A549 (cell line): ENCODE measurements at regions not wholly inside any gene's neighbourhood (a gene's known extent, or its start where the extent isn't known, plus 50 kb on each side); places are given as distances from the start of the nearest gene placed in this dataset.

Source experiments
- ATAC-seq, 2 experiments: fragments of 200-7000 bp in 1 of 2; fragments of >200 bp in 1 of 2; cut with Nextera tagmentation in 1 of 2; cut with Tn5 transposase in 1 of 2; 3 replicates each; pipeline versions ENCODE4 v1.8.0 to v1.9.1; 2018 to 2020; ENCODE audit warnings: mild to moderate bottlenecking in 1 of 2, moderate library complexity in 1 of 2
- CTCF ChIA-PET: fragments of 300-600 bp; sonication (Branson Sonifier 250); formaldehyde crosslinking; extraction: SDS; loops from one replicate; lab custom pipeline; 2021; ENCODE audit warnings: antibody characterized with exemption, inconsistent platforms; lab: Yijun Ruan, JAX
- POLR2A ChIA-PET: fragments of 350-600 bp; formaldehyde crosslinking; extraction: SDS; loops from one replicate; lab custom pipeline; 2021; ENCODE audit warnings: antibody characterized with exemption, inconsistent platforms; lab: Yijun Ruan, JAX
- DNase-seq, 2 experiments: peaks; one replicate each; pipeline versions ENCODE4 v3.0.0 to v3.0.0-alpha.2; 2011 to 2016; ENCODE audit warnings: low read depth in 1 of 2, low spot score in 1 of 2
- FAIRE-seq: peaks from 2 replicates; lab custom pipeline; 2011; peaks lifted over from hg19 to GRCh38; lab: Jason Lieb, UNC
- H3K27ac ChIP-seq, 2 experiments: fragments of >200 bp; sonication (Bioruptor Twin); formaldehyde crosslinking; 3 replicates each; pipeline ENCODE4 v1.5.1; 2016 to 2017
- H3K4me1 ChIP-seq: fragments of >200 bp; sonication (Bioruptor Twin); formaldehyde crosslinking; 3 replicates; pipeline ENCODE4 v1.6.1; 2016
- H3K4me2 ChIP-seq: fragments of >200 bp; sonication (Bioruptor Twin); formaldehyde crosslinking; 3 replicates; pipeline ENCODE4 v1.6.1; 2016
- H3K4me3 ChIP-seq: fragments of >200 bp; sonication (Bioruptor Twin); formaldehyde crosslinking; 3 replicates; pipeline ENCODE4 v1.5.1; 2016
- H3K9me3 ChIP-seq: fragments of >200 bp; sonication (Bioruptor Twin); formaldehyde crosslinking; 3 replicates; pipeline ENCODE4 v1.6.1; 2016
- CBX2 ChIP-seq: fragments of 200-600 bp; sonication (generic); IDR thresholded peaks from 2 replicates; pipeline ENCODE4 v1.6.1; 2016; ENCODE audit warnings: low read depth, mild to moderate bottlenecking, borderline replicate concordance
- CHD4 ChIP-seq: fragments of 200-600 bp; sonication (generic); IDR thresholded peaks from 2 replicates; pipeline ENCODE4 v1.6.1; 2016; ENCODE audit warnings: antibody characterized with exemption, mild to moderate bottlenecking, borderline replicate concordance
- E2F6 ChIP-seq: IDR thresholded peaks from 2 replicates; pipeline ENCODE4 v1.6.1; 2012; ENCODE audit warnings: low read depth, borderline replicate concordance
- EHF ChIP-seq: fragments of 250-450 bp; sonication (Bioruptor Pico); IDR thresholded peaks from 2 replicates; pipeline ENCODE4 v1.5.0; 2020; ENCODE audit warnings: mild to moderate bottlenecking
- EHMT2 ChIP-seq: fragments of 200-600 bp; sonication (generic); IDR thresholded peaks from 2 replicates; pipeline ENCODE4 v1.6.1; 2016; ENCODE audit warnings: antibody characterized with exemption, low read depth, mild to moderate bottlenecking, moderate library complexity
- GATA3 ChIP-seq: IDR thresholded peaks from 2 replicates; pipeline ENCODE4 v1.6.1; 2012; ENCODE audit warnings: borderline replicate concordance
- HDAC2 ChIP-seq: fragments of 200-600 bp; sonication (generic); IDR thresholded peaks from 2 replicates; pipeline ENCODE4 v1.6.1; 2016
- HOXB13 ChIP-seq: fragments of 250-450 bp; sonication (Bioruptor Pico); IDR thresholded peaks from 2 replicates; pipeline ENCODE4 v1.5.0; 2020; ENCODE audit warnings: low read depth, mild to moderate bottlenecking, moderate library complexity
- JUN ChIP-seq, 2 experiments: fragments of >200 bp; sonication (Bioruptor Twin); formaldehyde crosslinking; IDR thresholded peaks; 2 replicates in 1 of 2; 3 replicates in 1 of 2; pipeline ENCODE4 v1.6.1; 2016 to 2017
- JUNB ChIP-seq: fragments of >200 bp; sonication (Bioruptor Twin); formaldehyde crosslinking; IDR thresholded peaks from 2 replicates; pipeline ENCODE4 v1.6.1; 2016
- MAFK ChIP-seq: fragments of 450-650 bp; IDR thresholded peaks from 2 replicates; pipeline ENCODE4 v1.6.1; 2014; ENCODE audit not compliant: partially characterized antibody
- MAX ChIP-seq: IDR thresholded peaks from 2 replicates; pipeline ENCODE4 v1.6.1; 2012
- MYC ChIP-seq: IDR thresholded peaks from 2 replicates; pipeline ENCODE4 v1.6.1; 2012; ENCODE audit warnings: mild to moderate bottlenecking, inconsistent platforms, low read length, improper control_type of control experiment, borderline replicate concordance
- NFE2L2 ChIP-seq: fragments of 150-350 bp; conservative IDR thresholded peaks from 2 replicates; pipeline ENCODE4 v1.6.1; 2014; ENCODE audit warnings: low read length
- NPAS2 ChIP-seq: fragments of 250-450 bp; sonication (Bioruptor Pico); IDR thresholded peaks from 2 replicates; pipeline ENCODE4 v1.8.0; 2022; ENCODE audit warnings: mild to moderate bottlenecking, moderate library complexity, borderline replicate concordance
- NR3C1 ChIP-seq: fragments of >200 bp; sonication (Bioruptor Twin); formaldehyde crosslinking; IDR thresholded peaks from 3 replicates; pipeline ENCODE4 v1.6.1; 2017
- PBX3 ChIP-seq: IDR thresholded peaks from 2 replicates; pipeline ENCODE4 v1.6.1; 2012
- RAD21 ChIP-seq, 2 experiments: fragments of >200 bp in 1 of 2; sonication (Bioruptor Twin) in 1 of 2; formaldehyde crosslinking in 1 of 2; IDR thresholded peaks in 1 of 2; conservative IDR thresholded peaks in 1 of 2; 2 replicates in 1 of 2; 3 replicates in 1 of 2; pipeline ENCODE4 v1.6.1; 2012 to 2018; ENCODE audit warnings: inconsistent platforms in 1 of 2
- RFX5 ChIP-seq: fragments of 450-650 bp; IDR thresholded peaks from 2 replicates; pipeline ENCODE4 v1.7.1; 2014; ENCODE audit warnings: antibody characterized with exemption, mild to moderate bottlenecking, moderate library complexity
- RNF2 ChIP-seq: fragments of 200-600 bp; sonication (generic); IDR thresholded peaks from 2 replicates; pipeline ENCODE4 v1.6.1; 2016; ENCODE audit warnings: low read depth, mild to moderate bottlenecking, antibody characterized with exemption, moderate library complexity, borderline replicate concordance
- TP53 ChIP-seq: fragments of 250-450 bp; sonication (Bioruptor Pico); IDR thresholded peaks from 2 replicates; pipeline ENCODE4 v1.5.0; 2021; ENCODE audit warnings: mild to moderate bottlenecking, moderate library complexity
- USF2 ChIP-seq: fragments of 450-650 bp; IDR thresholded peaks from 2 replicates; pipeline ENCODE4 v1.6.1; 2014; ENCODE audit warnings: antibody characterized with exemption
- ZC3H11A ChIP-seq: fragments of 450-650 bp; IDR thresholded peaks from 2 replicates; pipeline ENCODE4 v1.6.1; 2014; ENCODE audit warnings: antibody characterized with exemption, mild to moderate bottlenecking
- WGBS: methylation state at CpG from one replicate; pipeline ENCODE4 v1.1.6; 2017; ENCODE audit errors: missing lambda C conversion rate; 5-methylcytosine and 5-hydroxymethylcytosine counted together

GRCh38 chr6:51429017-51429712 is 610.5 kb downstream of the TFAP2B start (continued):
- TF ChIP-seq JUNB (no peak), NR3C1 (no peak), RNF2 (no peak), EHMT2 (no peak)
- TF ChIP-seq, all 56 proteins: peak for 0

GRCh38 chr6:51430589-51430988 is 611.9 kb downstream of the TFAP2B start:
- CTCF ChIA-PET: no interaction called here

GRCh38 chr6:51432481-51432880 is 613.8 kb downstream of the TFAP2B start:
- WGBS: 2% methylated on average over 3 of the region's 3 CpGs
- CTCF ChIA-PET: no interaction called here
- FAIRE-seq: no peak
- Histone ChIP-seq H3K4me2 (no peak overlapping the region), H3K4me1 (no peaks in the 10 kb centered on the region), H3K27ac (no peak overlapping the region), H3K4me3 (no peak overlapping the region), H3K9me3 (no peaks in the 10 kb centered on the region)
- POLR2A ChIA-PET: no interaction called here
- TF ChIP-seq TP53 (CRISPR knock-in tag): no peak
- no peak for TF ChIP-seq EHMT2
- TF ChIP-seq PBX3: no peak
- 0 out of 2 replicates have a peak, but pooled peaks have one; percentile 29 for TF ChIP-seq NFE2L2
- no peak for TF ChIP-seq CBX2
- no peak for TF ChIP-seq JUN (IDR thresholded peaks at IDR 0.05)
- ATAC-seq: no peak
- no peak for DNase-seq

More at GRCh38 chr6:51430589-51430988, 611.9 kb downstream of the TFAP2B start:
- no peak overlapping the region for H3K4me2 ChIP-seq
- 4% methylated on average over 2 of the region's 2 CpGs for WGBS
- no peak for TF ChIP-seq ZC3H11A
- no peak for TF ChIP-seq HOXB13 (CRISPR knock-in tag)
- no peak for TF ChIP-seq HDAC2
- no peak for TF ChIP-seq USF2
- no peak for TF ChIP-seq RAD21 (conservative IDR thresholded peaks at IDR 0.05 in 1 of 2, IDR thresholded peaks at IDR 0.05 in 1 of 2)
- no peak for TF ChIP-seq RNF2
- TF ChIP-seq RFX5: no peak
- no peak for TF ChIP-seq MAFK
- TF ChIP-seq CBX2: no peak
- no peak for TF ChIP-seq NR3C1
- TF ChIP-seq NPAS2 (CRISPR knock-in tag): no peak
- TF ChIP-seq GATA3: no peak
- no peak for TF ChIP-seq MAX
- no peak for TF ChIP-seq MYC
- no peak for TF ChIP-seq E2F6
- TF ChIP-seq CHD4: no peak
- no peak for TF ChIP-seq EHF (CRISPR knock-in tag)
- TF ChIP-seq, all 56 proteins: peak for 0
- no peak for DNase-seq
- Histone ChIP-seq H3K4me1 (no peaks in the 10 kb centered on the region), H3K9me3 (no peaks in the 10 kb centered on the region), H3K4me3 (no peak overlapping the region), H3K27ac (no peak overlapping the region)
- no peak for FAIRE-seq
- POLR2A ChIA-PET: no interaction called here
- no peak for ATAC-seq
